ENCODE measurements at regions not wholly inside any gene's neighbourhood (a gene's known extent, or its start where the extent isn't known, plus 50 kb on each side); places are given as distances from the start of the nearest gene placed in this dataset.

- TF ChIP-seq EZH2 (IDR thresholded peaks at IDR 0.05; ENCODE audit: insufficient read depth, poor library complexity, severe bottlenecking) (no peak), EZH2phosphoT487 (IDR thresholded peaks at IDR 0.05; ENCODE audit: insufficient read depth, low read depth) (no peak)
- Histone ChIP-seq H2AFZ (no peak overlapping the region), H3K27ac (no peak overlapping the region), H3K9me3 (ENCODE audit: low read depth) (no peaks in the 10 kb centered on the region), H4K20me1 (ENCODE audit: insufficient read depth) (no peaks in the 10 kb centered on the region), H3K4me3 (no peak overlapping the region), H3K79me2 (ENCODE audit: insufficient read depth) (no peaks in the 10 kb centered on the region), H3K4me1 (ENCODE audit: insufficient read depth) (peaks cover 13% of the 10 kb centered on the region; the same call in 1 of the 2 replicates), H3K36me3 (ENCODE audit: low read depth) (no peaks in the 10 kb centered on the region), H3K9me2 (ENCODE audit: insufficient read depth) (no peaks in the 10 kb centered on the region), H3K4me2 (ENCODE audit: unreplicated experiment) (no peak overlapping the region), H3K9ac (no peak overlapping the region), H3K27me3 (replicated peaks; ENCODE audit: insufficient read depth) (no peaks in the 10 kb centered on the region), H3F3A (ENCODE audit: insufficient read depth) (peaks cover 12% of the 10 kb centered on the region; the same call in 1 of the 2 replicates)
- in situ Hi-C loops (cut with MboI): no loop called here
- WGBS, 2 experiments (ENCODE audit: low coverage in 1 of 2, low lambda C conversion rate in 2 of 2, missing lambda C conversion rate in 2 of 2): 8 to 12% methylated on average over 2 of the region's 2 CpGs
- DNase-seq: peak; percentile 54
Observed at GRCh38 chr3:20912406-20912805, 726.4 kb upstream of the SGO1 start.

- no peaks in the 10 kb centered on the region for H3K79me2 ChIP-seq (ENCODE audit: insufficient read depth)
- H3K4me2 ChIP-seq (ENCODE audit: unreplicated experiment): peak overlapping the region; percentile 4
- no peaks in the 10 kb centered on the region for H3K27me3 ChIP-seq (replicated peaks; ENCODE audit: insufficient read depth)
- H3K27ac ChIP-seq: no peak overlapping the region
- H3K9ac ChIP-seq: no peak overlapping the region
- no peaks in the 10 kb centered on the region for H3K9me2 ChIP-seq (ENCODE audit: insufficient read depth)
- H3F3A ChIP-seq (ENCODE audit: insufficient read depth): peaks cover 12% of the 10 kb centered on the region; the same call in 1 of the 2 replicates
- TF ChIP-seq EZH2 (IDR thresholded peaks at IDR 0.05; ENCODE audit: insufficient read depth, poor library complexity, severe bottlenecking): no peak
- no peak for TF ChIP-seq EZH2phosphoT487 (IDR thresholded peaks at IDR 0.05; ENCODE audit: insufficient read depth, low read depth)
- no peak overlapping the region for H3K4me3 ChIP-seq
- H4K20me1 ChIP-seq (ENCODE audit: insufficient read depth): no peaks in the 10 kb centered on the region
- DNase-seq: peak; percentile 26
- in situ Hi-C loops (cut with MboI): no loop called here
- no peaks in the 10 kb centered on the region for H3K36me3 ChIP-seq (ENCODE audit: low read depth)
- WGBS, 2 experiments (ENCODE audit: low coverage in 1 of 2, low lambda C conversion rate in 2 of 2, missing lambda C conversion rate in 2 of 2): 35 to 36% methylated on average over 3 of the region's 3 CpGs
- peaks cover 13% of the 10 kb centered on the region; the same call in 1 of the 2 replicates for H3K4me1 ChIP-seq (ENCODE audit: insufficient read depth)
- no peaks in the 10 kb centered on the region for H3K9me3 ChIP-seq (ENCODE audit: low read depth)
- H2AFZ ChIP-seq: no peak overlapping the region
Observed at GRCh38 chr3:20909511-20909910, 723.5 kb upstream of the SGO1 start.

GRCh38 chr3:20905210-20905805, 719.3 kb upstream of the SGO1 start:
- Histone ChIP-seq H4K20me1 (ENCODE audit: insufficient read depth) (no peaks in the 10 kb centered on the region), H3K79me2 (ENCODE audit: insufficient read depth) (no peaks in the 10 kb centered on the region), H3K4me2 (ENCODE audit: unreplicated experiment) (no peak overlapping the region), H3K36me3 (ENCODE audit: low read depth) (no peaks in the 10 kb centered on the region), H3K9me2 (ENCODE audit: insufficient read depth) (no peaks in the 10 kb centered on the region), H2AFZ (no peak overlapping the region), H3K9me3 (ENCODE audit: low read depth) (no peaks in the 10 kb centered on the region), H3F3A (ENCODE audit: insufficient read depth) (peaks cover 12% of the 10 kb centered on the region; the same call in 1 of the 2 replicates), H3K4me1 (ENCODE audit: insufficient read depth) (peaks cover 7% of the 10 kb centered on the region; the same call in 1 of the 2 replicates), H3K27ac (no peak overlapping the region), H3K27me3 (replicated peaks; ENCODE audit: insufficient read depth) (no peaks in the 10 kb centered on the region), H3K4me3 (no peak overlapping the region), H3K9ac (no peak overlapping the region)
- WGBS, 2 experiments (ENCODE audit: low coverage in 1 of 2, low lambda C conversion rate in 2 of 2, missing lambda C conversion rate in 2 of 2): 76 to 81% methylated on average over 8 of the region's 8 CpGs
- no peak for DNase-seq
- in situ Hi-C loops (cut with MboI): no loop called here
- TF ChIP-seq EZH2 (IDR thresholded peaks at IDR 0.05; ENCODE audit: insufficient read depth, poor library complexity, severe bottlenecking) (no peak), EZH2phosphoT487 (IDR thresholded peaks at IDR 0.05; ENCODE audit: insufficient read depth, low read depth) (no peak)

GRCh38 chr3:20904671-20905070, 718.7 kb upstream of the SGO1 start:
- Histone ChIP-seq H3K79me2 (ENCODE audit: insufficient read depth) (no peaks in the 10 kb centered on the region), H2AFZ (no peak overlapping the region), H3K4me1 (ENCODE audit: insufficient read depth) (peaks cover 7% of the 10 kb centered on the region; the same call in 1 of the 2 replicates), H3K4me3 (no peak overlapping the region), H3K9me2 (ENCODE audit: insufficient read depth) (no peaks in the 10 kb centered on the region), H3K36me3 (ENCODE audit: low read depth) (no peaks in the 10 kb centered on the region), H3K9me3 (ENCODE audit: low read depth) (no peaks in the 10 kb centered on the region), H3K4me2 (ENCODE audit: unreplicated experiment) (no peak overlapping the region), H3K27me3 (replicated peaks; ENCODE audit: insufficient read depth) (no peaks in the 10 kb centered on the region), H3F3A (ENCODE audit: insufficient read depth) (peaks cover 8% of the 10 kb centered on the region; the same call in 1 of the 2 replicates), H4K20me1 (ENCODE audit: insufficient read depth) (no peaks in the 10 kb centered on the region), H3K9ac (no peak overlapping the region), H3K27ac (no peak overlapping the region)
- no peak for DNase-seq
- 64 to 66% methylated on average over 3 of the region's 3 CpGs for WGBS, 2 experiments (ENCODE audit: low coverage in 1 of 2, low lambda C conversion rate in 2 of 2, missing lambda C conversion rate in 2 of 2)
- TF ChIP-seq EZH2 (IDR thresholded peaks at IDR 0.05; ENCODE audit: insufficient read depth, poor library complexity, severe bottlenecking): no peak
- TF ChIP-seq EZH2phosphoT487 (IDR thresholded peaks at IDR 0.05; ENCODE audit: insufficient read depth, low read depth): no peak
- in situ Hi-C loops (cut with MboI): no loop called here
